AG10803 (cell line): ENCODE measurements at regions not wholly inside any gene's neighbourhood (a gene's known extent, or its start where the extent isn't known, plus 50 kb on each side); places are given as distances from the start of the nearest gene placed in this dataset.

Source experiments
- DNase-seq: peaks from one replicate; pipeline ENCODE4 v3.0.0; 2010; ENCODE audit warnings: low read depth
- H3K4me3 ChIP-seq: 2 replicates; pipeline ENCODE4 v1.5.1; 2011; ENCODE audit warnings: mild to moderate bottlenecking, low read length, control low read depth
- TF ChIP-seq, protein P1 (sequence below): conservative IDR thresholded peaks from 2 replicates; pipeline ENCODE4 v1.5.1; 2011; ENCODE audit warnings: mild to moderate bottlenecking, low read length, control low read depth, inconsistent platforms

- DNase-seq, result no peak
These were observed 880.2 kb downstream of the RAPGEF2 start for GRCh38 chr4:159983082-159983481.

DNA sequence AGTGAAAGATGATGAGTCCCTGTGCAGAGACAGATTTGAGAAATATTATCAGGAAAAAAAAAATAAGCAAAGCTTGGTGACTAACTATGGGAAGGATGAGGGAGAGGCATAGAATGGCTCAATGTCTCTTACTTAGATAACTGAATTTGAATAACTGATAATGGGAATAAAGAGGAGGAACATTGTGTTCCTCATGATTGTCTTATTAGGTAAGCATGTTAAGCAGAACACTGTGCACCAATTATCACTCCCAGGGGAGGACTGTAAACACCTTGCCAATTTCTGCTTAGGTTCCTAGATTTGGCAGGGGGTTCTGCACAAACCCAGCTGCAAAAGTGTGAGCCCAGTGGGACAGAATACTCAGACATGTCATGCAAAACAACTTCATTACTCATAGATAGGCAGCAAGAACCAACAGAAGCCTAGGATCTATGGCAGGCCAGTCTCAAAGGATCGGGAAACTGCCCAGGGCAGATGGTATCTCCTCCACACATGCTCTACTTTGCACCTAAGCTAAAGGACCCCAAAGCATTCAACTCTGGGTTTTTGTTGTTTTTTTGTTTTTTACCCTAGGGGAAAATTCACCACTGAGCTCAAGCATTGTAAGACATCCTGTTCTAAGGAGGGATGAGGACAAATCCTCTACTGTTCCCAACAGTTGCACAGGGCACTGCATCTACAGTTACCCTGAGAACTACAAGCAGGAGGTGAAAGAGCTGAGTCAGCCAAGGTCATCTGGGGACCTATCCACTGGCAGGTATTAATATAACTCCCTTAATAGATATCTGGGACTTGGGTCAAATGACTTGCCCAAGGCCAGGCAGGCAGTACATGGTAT lies 907.0 kb downstream of the RAPGEF2 start:
- TF ChIP-seq, protein P1, sequence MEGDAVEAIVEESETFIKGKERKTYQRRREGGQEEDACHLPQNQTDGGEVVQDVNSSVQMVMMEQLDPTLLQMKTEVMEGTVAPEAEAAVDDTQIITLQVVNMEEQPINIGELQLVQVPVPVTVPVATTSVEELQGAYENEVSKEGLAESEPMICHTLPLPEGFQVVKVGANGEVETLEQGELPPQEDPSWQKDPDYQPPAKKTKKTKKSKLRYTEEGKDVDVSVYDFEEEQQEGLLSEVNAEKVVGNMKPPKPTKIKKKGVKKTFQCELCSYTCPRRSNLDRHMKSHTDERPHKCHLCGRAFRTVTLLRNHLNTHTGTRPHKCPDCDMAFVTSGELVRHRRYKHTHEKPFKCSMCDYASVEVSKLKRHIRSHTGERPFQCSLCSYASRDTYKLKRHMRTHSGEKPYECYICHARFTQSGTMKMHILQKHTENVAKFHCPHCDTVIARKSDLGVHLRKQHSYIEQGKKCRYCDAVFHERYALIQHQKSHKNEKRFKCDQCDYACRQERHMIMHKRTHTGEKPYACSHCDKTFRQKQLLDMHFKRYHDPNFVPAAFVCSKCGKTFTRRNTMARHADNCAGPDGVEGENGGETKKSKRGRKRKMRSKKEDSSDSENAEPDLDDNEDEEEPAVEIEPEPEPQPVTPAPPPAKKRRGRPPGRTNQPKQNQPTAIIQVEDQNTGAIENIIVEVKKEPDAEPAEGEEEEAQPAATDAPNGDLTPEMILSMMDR, result no peak
- no peak overlapping the region for H3K4me3 ChIP-seq
- DNase-seq, result no peak

More at GRCh38 chr4:159983082-159983481, 880.2 kb downstream of the RAPGEF2 start:
- TF ChIP-seq, protein P1, result no peak
- no peak overlapping the region for H3K4me3 ChIP-seq

DNA sequence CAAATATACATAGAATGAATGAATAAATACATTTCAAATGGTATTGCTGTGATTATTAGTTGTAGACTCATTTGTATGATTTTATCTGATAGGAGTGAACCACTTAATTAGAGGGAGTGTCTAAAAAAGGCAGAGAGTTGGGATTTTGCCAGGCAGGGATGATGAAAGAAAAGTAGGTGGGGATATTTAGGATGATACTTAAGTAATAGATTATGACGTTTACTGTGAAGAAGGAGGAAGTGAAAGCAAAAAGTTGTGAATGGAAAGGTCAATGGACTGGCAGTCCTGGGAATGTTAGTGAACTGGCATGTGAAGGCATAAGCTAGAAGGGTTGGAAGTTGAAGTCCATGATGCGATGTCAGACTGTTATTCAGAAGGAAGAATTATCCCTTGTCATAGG lies 917.1 kb downstream of the RAPGEF2 start:
- TF ChIP-seq, protein P1, result no peak
- no peak overlapping the region for H3K4me3 ChIP-seq
- DNase-seq, result no peak

DNA sequence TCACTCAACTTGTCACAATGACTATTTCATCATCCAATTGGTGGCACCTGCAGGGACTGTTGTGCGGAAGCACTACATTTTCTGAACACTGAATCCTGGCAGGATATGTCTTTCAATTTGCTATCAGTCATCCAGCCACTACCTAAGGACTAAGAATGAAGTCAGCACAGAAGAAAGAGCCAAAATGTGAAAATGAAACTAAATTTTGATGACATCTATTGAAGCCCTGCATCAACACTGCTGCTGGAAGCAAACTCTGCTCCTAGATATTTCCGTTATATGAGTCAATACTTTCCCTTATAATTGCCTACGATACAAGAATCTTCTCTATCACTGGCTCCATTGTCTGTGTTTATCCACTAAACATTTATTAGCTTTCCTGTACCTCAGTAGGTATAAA lies 917.9 kb downstream of the RAPGEF2 start:
- no peak overlapping the region for H3K4me3 ChIP-seq
- TF ChIP-seq, protein P1, result no peak
- no peak for DNase-seq

DNA sequence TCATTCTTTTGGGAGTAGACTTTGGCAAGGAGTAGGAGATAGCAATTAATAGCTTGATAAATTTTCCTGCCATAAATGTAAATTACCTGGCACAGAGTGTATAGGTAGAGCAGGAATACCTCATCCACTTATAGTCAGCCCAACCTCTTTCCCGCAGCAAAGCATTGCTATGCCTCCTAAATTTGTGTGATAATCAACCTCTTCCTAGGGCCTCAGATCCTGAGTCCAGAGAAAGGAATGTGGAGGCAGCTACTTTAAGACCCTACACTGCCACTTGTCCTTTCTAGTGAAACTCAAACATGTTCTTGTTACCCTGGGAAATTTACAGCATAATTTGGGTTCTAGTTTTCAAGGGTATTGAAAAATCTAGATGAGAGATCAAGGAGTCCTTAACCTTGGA lies 919.0 kb downstream of the RAPGEF2 start:
- TF ChIP-seq, protein P1, result no peak
- no peak overlapping the region for H3K4me3 ChIP-seq
- no peak for DNase-seq

- DNase-seq, result no peak
- TF ChIP-seq, protein P1, result no peak
- no peak overlapping the region for H3K4me3 ChIP-seq
These were observed 923.8 kb downstream of the RAPGEF2 start for GRCh38 chr4:160026721-160027120.

DNA sequence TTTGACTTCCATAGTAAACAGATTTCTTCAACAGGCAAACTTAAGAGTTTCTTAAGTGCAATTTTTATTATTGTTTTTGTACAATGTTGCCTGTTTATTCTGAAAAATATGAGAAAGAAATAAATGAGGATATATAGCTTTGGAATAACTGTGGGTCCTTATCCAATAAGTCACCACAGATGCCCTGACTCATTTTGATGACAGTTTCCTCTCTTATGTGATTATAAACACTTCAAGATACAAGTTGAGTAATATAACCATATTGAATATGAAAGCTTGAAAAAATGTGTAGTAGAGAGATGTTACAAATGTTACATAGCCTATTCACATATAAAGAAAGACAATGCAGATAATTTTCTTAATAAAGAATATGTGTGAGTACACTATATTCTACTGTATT lies 931.6 kb downstream of the RAPGEF2 start:
- no peak for DNase-seq
- no peak overlapping the region for H3K4me3 ChIP-seq
- TF ChIP-seq, protein P1, result no peak
